ENCODE measurements at regions not wholly inside any gene's neighbourhood (a gene's known extent, or its start where the extent isn't known, plus 50 kb on each side); places are given as distances from the start of the nearest gene placed in this dataset.

GRCh38 chr11:88421530-88421929 lies 84.0 kb upstream of the CTSC start:
- H3K4me1 ChIP-seq, result peaks cover 0 to 15% of the 10 kb centered on the region in 2 donors
- no peaks in the 10 kb centered on the region for H3K9me3 ChIP-seq
- no peaks in the 10 kb centered on the region for H3K36me3 ChIP-seq
- no peak for TF ChIP-seq CTCF (IDR thresholded peaks at IDR 0.05)
- H3K4me3 ChIP-seq, result no peak overlapping the region
- DNase-seq (ENCODE audit: low spot score), result no peak
- H3K27me3 ChIP-seq, result no peaks in the 10 kb centered on the region
- H3K27ac ChIP-seq, result peak overlapping the region; percentile 54 to 81

- H3K27me3 ChIP-seq, result no peaks in the 10 kb centered on the region
- DNase-seq (ENCODE audit: low spot score), result peak; percentile 76
- no peak for TF ChIP-seq CTCF (IDR thresholded peaks at IDR 0.05)
These were observed 82.7 kb upstream of the CTSC start for GRCh38 chr11:88420165-88420791.

GRCh38 chr11:88418508-88418907 lies 81.0 kb upstream of the CTSC start:
- no peak for TF ChIP-seq CTCF (IDR thresholded peaks at IDR 0.05)

More at GRCh38 chr11:88420165-88420791, 82.7 kb upstream of the CTSC start:
- H3K9me3 ChIP-seq, result no peaks in the 10 kb centered on the region
- H3K4me3 ChIP-seq, result no peak overlapping the region
- peak overlapping the region; percentile 54 to 81 for H3K27ac ChIP-seq
- H3K36me3 ChIP-seq, result no peaks in the 10 kb centered on the region
- H3K4me1 ChIP-seq, result peaks cover 0 to 15% of the 10 kb centered on the region in 2 donors

GRCh38 chr11:88415495-88415894 lies 78.0 kb upstream of the CTSC start:
- no peaks in the 10 kb centered on the region for H3K27me3 ChIP-seq
- no peak overlapping the region for H3K27ac ChIP-seq
- no peak for TF ChIP-seq CTCF (IDR thresholded peaks at IDR 0.05)
- no peak for DNase-seq (ENCODE audit: low spot score)
- no peaks in the 10 kb centered on the region for H3K9me3 ChIP-seq
- no peak overlapping the region for H3K4me3 ChIP-seq
- H3K4me1 ChIP-seq, result peaks cover 0 to 11% of the 10 kb centered on the region in 2 donors
- no peaks in the 10 kb centered on the region for H3K36me3 ChIP-seq

More at GRCh38 chr11:88418508-88418907, 81.0 kb upstream of the CTSC start:
- Histone ChIP-seq H3K4me1 (peaks cover 0 to 20% of the 10 kb centered on the region in 2 donors), H3K36me3 (no peaks in the 10 kb centered on the region), H3K9me3 (no peaks in the 10 kb centered on the region), H3K4me3 (no peak overlapping the region), H3K27me3 (no peaks in the 10 kb centered on the region), H3K27ac (no peak overlapping the region)
- no peak for DNase-seq (ENCODE audit: low spot score)

GRCh38 chr11:88414981-88415413 lies 77.5 kb upstream of the CTSC start:
- Histone ChIP-seq H3K4me3 (no peak overlapping the region), H3K36me3 (no peaks in the 10 kb centered on the region), H3K9me3 (no peaks in the 10 kb centered on the region), H3K27me3 (no peaks in the 10 kb centered on the region), H3K4me1 (peaks cover 0 to 11% of the 10 kb centered on the region in 2 donors), H3K27ac (no peak overlapping the region)
- no peak for TF ChIP-seq CTCF (IDR thresholded peaks at IDR 0.05)
- no peak for DNase-seq (ENCODE audit: low spot score)

- DNase-seq (ENCODE audit: low spot score), result no peak
- Histone ChIP-seq H3K4me3 (no peak overlapping the region), H3K36me3 (no peaks in the 10 kb centered on the region), H3K9me3 (no peaks in the 10 kb centered on the region), H3K27ac (no peak overlapping the region), H3K27me3 (no peaks in the 10 kb centered on the region), H3K4me1 (peaks cover 0 to 6% of the 10 kb centered on the region in 2 donors)
- TF ChIP-seq CTCF (IDR thresholded peaks at IDR 0.05), result no peak
These were observed 76.9 kb upstream of the CTSC start for GRCh38 chr11:88414385-88414861.

Data from right atrium auricular region (tissue), 2 donors.